GM21737 (cell line): ENCODE measurements at regions not wholly inside any gene's neighbourhood (a gene's known extent, or its start where the extent isn't known, plus 50 kb on each side); places are given as distances from the start of the nearest gene placed in this dataset.

ENCODE experiments used
- ATAC-seq: cut with Tn5 transposase; IDR thresholded peaks from one replicate; pipeline ENCODE4 v1.9.1; 2021; ENCODE audit warnings: mild to moderate bottlenecking, moderate library complexity; ENCODE audit not compliant: unreplicated experiment

- no peak for ATAC-seq
Measured at GRCh38 chr10:44244745-44245600, 139.9 kb downstream of the CXCL12 start.

DNA sequence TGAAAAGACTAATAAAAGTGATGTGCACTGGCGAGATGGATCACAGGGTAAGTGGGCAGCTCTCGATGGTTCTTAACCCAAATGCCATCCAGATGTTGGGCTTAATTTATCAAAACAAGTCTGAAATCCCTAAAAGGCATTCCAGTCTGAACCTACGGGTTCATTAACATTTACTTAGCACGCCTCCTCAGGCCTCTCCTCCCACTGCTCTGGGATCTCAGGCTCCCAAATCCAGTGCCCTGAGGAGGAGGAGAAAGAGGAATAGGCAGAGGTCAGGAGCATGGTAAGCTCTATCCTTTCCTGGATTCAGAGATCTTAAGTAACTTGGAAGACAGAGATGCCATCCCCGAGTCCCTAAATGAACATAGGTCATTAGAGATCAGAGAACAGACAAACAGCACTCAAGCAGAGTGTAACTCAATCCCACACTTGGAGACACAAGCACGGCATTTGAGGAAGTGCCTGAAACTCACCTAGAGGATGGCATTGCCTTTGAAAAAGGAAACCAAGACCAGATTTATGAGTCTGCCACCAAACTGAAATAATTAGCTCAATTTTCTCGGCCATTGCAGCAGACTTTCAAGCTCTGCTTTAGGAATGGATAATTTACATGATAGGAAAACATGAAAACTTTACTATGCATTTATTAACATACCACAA, 140.9 kb downstream of the CXCL12 start:
- ATAC-seq, result no peak

GRCh38 chr10:44242826-44243225, 142.1 kb downstream of the CXCL12 start:
- no peak for ATAC-seq

- no peak for ATAC-seq
Measured at GRCh38 chr10:44242091-44242490, 142.8 kb downstream of the CXCL12 start.

- no peak for ATAC-seq
Measured at GRCh38 chr10:44240584-44241205, 144.2 kb downstream of the CXCL12 start.

- ATAC-seq, result no peak
Measured at GRCh38 chr10:44238212-44238611, 146.7 kb downstream of the CXCL12 start.

GRCh38 chr10:44237364-44238049, 147.4 kb downstream of the CXCL12 start:
- ATAC-seq, result no peak

DNA sequence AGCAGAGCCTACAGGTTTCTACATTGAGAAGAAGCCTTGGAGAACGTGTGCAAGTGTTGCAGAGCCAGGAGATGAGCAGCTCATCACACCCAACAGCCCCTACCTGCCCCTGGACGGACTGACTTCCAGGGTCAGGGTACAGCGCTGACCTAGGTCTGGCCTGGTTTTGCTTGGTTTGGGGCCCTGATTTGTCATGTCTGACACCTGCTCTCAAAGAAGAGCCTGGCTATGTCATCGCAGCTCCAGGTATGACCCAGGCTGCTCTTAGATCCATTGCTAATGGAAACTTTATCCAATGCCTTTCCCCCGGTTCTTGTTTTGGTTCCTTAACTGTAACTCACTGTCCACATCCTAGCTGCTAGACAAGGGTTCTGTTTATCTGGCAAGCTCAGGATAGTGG, 149.5 kb downstream of the CXCL12 start:
- no peak for ATAC-seq

DNA sequence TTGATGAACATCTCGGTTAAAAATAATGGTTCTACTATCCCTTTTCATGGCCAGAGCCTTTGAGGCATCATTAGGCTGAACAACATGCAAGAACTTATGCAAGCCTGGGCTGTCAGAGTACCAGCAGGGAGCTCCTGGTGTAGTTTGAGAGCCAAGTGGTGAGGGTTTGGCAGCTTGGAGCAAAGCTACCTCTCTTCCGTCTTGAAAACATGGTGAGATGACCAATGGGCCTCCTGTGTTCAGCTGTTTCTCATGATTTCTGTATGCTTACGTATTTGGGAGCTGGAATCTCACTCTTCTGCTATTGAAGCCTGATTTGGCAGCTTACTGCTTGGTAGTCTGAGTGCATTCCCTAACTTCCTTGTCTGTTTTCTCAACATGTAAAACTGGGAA, 150.4 kb downstream of the CXCL12 start:
- ATAC-seq, result no peak

DNA sequence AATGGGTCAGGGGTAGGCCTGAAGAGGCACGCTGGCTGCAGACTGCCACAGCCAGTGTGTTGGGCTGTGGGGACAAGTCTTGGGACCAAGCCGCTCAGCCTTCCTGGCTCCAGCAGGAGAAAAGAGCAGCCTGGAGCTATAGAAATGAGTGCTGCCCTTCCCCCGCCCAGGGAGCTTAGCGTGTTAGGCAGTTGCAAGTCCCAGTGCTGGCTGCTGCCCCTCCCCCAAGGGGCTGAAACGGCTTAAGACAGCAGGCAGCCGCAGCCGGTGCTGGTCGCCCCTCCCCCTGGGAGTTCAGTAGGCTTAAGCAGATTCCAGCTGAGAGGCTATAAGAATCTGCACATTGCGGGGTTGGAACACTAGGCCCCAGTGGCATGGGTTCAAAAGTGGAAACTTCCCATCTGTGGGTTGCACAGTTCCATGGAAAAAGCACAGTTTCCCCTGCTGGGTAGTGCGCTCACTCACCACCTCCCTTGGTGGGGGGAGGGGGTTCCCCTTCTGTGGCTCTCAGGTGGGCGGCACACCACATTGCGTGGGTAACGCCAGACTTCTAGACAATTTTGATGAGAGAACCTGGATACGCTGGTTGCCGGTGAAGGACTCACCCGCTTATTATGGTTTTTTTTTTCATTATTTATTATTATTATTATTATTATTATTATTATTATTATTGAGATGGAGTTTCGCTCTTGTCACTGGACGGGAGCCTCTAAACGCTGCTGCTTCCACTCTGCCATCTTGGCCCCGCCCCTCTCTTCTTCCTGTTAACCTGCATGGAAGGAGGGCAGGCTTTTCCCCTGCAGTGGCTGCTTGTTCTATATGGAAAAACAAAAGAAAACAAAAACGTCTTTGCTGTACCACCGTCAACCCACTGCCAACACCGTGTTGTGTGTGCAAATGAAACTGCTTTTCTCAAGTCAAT, 151.1 kb downstream of the CXCL12 start:
- no peak for ATAC-seq

GRCh38 chr10:44217274-44217820, 167.6 kb downstream of the CXCL12 start:
- ATAC-seq, result no peak

GRCh38 chr10:44216073-44216472, 168.8 kb downstream of the CXCL12 start:
- no peak for ATAC-seq

DNA sequence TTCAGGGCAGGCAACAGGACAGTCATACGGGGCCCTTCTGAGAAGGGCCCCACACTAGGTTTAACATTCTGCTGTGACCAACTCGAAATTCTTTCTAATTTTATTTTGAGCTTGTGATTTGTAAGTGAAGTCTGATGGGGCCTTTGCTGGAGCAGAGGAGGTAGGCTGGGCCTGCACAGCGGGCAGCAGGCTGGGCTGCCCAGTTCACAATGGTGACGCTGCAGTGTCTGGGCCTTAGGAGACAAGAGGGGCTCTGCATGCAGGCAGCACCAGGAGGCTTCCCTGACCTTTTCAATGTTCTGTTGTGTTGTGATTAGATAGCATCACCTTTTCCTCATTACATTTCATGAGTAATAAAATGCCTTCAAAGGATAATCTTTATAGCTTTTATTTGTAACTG, 175.1 kb downstream of the CXCL12 start:
- ATAC-seq, result no peak

DNA sequence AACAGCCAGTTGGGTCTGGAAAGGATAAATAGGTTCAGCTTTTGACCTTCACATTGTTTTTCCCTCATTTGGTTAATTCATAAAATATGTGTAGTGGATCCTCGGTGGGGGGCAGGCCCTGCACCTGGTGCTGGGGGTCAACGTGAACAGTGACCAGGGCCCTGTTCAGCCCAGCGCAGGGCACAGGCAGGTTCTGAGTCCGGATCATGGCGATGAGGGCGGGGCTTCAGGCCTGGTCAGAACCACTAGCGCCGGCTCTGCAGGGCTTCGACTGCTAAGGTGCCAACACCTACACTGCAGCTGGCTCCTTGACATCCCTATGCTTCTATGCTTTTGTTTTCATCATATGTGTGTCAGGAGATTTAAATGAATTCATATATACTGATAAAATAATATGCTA, 177.7 kb downstream of the CXCL12 start:
- ATAC-seq, result no peak

- ATAC-seq, result no peak
Measured at GRCh38 chr10:44206127-44206818, 178.6 kb downstream of the CXCL12 start.

GRCh38 chr10:44205067-44205466, 179.8 kb downstream of the CXCL12 start:
- no peak for ATAC-seq

DNA sequence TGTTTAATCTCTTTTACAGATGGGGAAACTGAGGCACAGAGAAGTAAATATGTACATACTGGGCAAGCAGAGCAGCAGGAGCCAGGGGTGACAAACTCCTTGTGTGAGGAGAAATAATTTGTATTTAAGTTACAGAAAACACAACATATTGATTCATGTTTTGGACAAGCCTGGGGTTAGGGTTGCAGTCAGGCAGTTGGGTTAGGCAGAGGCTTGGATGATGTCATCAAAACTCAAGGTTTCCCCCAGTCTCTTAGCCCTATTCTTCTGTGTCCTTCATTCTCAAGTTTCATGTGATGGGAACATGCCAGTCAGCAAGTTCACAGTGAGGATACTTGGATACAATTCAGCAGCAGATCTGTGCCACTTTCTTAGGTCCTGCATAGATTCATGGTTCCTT, 181.4 kb downstream of the CXCL12 start:
- ATAC-seq, result no peak

DNA sequence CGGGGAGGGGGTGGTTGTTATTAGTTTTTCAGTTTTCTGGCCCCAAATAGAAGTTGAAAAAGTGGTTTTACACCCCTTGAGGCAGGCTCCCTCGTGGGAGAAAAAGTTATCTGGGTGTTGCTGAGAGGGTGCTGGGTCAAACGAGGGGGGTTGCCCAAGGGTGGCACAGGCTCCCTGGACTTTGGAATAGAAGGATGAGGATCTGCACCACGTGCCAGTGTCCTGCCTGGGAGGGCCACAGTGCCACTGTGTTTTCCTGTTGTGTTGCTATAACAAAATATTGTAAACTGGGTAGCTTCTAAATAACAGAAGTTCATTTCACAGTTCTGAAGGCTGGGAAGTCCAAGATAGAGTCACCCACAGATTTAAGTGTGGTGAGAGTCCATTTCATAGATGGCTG, 181.9 kb downstream of the CXCL12 start:
- no peak for ATAC-seq

GRCh38 chr10:44201656-44202055, 183.2 kb downstream of the CXCL12 start:
- no peak for ATAC-seq
